ENCODE measurements at regions not wholly inside any gene's neighbourhood (a gene's known extent, or its start where the extent isn't known, plus 50 kb on each side); places are given as distances from the start of the nearest gene placed in this dataset.
"Not testable (repeated sequence)": the region's sequence is repeated elsewhere in the genome, so short reads cannot be mapped to it uniquely, and the experiment has no call there.

DNA sequence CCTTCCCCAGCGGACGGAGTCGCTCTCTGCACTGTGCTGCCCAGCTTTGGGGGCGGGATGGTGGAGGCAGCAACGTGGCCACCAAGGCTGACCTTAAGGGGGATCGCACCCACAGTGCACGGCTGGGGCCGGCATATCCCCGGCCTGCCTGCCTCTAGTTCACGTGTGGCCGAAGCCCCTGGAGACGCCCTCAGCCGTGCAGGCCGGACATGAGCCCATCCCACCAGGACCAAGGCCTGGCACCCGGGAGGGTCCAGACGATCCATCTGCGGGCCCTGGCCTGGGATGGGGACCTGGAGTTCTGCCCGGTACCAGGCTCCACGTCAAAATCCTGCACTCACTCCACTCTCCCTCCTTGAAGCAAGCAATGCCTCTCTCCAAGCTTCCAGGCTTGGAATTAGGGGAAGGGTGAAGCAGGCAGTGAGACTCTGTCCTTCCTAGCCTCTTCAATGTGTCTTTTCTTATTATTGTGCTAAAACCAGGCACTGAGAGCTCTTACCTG, 520.8 kb downstream of the REEP3 start:
- TF ChIP-seq, protein P1, sequence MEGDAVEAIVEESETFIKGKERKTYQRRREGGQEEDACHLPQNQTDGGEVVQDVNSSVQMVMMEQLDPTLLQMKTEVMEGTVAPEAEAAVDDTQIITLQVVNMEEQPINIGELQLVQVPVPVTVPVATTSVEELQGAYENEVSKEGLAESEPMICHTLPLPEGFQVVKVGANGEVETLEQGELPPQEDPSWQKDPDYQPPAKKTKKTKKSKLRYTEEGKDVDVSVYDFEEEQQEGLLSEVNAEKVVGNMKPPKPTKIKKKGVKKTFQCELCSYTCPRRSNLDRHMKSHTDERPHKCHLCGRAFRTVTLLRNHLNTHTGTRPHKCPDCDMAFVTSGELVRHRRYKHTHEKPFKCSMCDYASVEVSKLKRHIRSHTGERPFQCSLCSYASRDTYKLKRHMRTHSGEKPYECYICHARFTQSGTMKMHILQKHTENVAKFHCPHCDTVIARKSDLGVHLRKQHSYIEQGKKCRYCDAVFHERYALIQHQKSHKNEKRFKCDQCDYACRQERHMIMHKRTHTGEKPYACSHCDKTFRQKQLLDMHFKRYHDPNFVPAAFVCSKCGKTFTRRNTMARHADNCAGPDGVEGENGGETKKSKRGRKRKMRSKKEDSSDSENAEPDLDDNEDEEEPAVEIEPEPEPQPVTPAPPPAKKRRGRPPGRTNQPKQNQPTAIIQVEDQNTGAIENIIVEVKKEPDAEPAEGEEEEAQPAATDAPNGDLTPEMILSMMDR (IDR thresholded peaks at IDR 0.05; ENCODE audit: borderline replicate concordance, insufficient read depth, low read depth, low read length), result no peak
- H3K4me3 ChIP-seq (ENCODE audit: low read depth, low read length), result no peak overlapping the region

- H3K4me3 ChIP-seq (ENCODE audit: low read depth, low read length), result no peak overlapping the region
- TF ChIP-seq, protein P1 (IDR thresholded peaks at IDR 0.05; ENCODE audit: borderline replicate concordance, insufficient read depth, low read depth, low read length), result no peak
These were observed 522.9 kb downstream of the REEP3 start for GRCh38 chr10:64044098-64044497.

GRCh38 chr10:64044957-64045632, 523.9 kb downstream of the REEP3 start:
- H3K4me3 ChIP-seq (ENCODE audit: low read depth, low read length), result not testable (repeated sequence)

GRCh38 chr10:64054392-64054791, 533.2 kb downstream of the REEP3 start:
- no peak overlapping the region for H3K4me3 ChIP-seq (ENCODE audit: low read depth, low read length)
- TF ChIP-seq, protein P1 (IDR thresholded peaks at IDR 0.05; ENCODE audit: borderline replicate concordance, insufficient read depth, low read depth, low read length), result no peak

GRCh38 chr10:64059884-64060283, 538.7 kb downstream of the REEP3 start:
- H3K4me3 ChIP-seq (ENCODE audit: low read depth, low read length), result no peak overlapping the region
- TF ChIP-seq, protein P1 (IDR thresholded peaks at IDR 0.05; ENCODE audit: borderline replicate concordance, insufficient read depth, low read depth, low read length), result no peak

GRCh38 chr10:64060389-64060788, 539.2 kb downstream of the REEP3 start:
- TF ChIP-seq, protein P1 (IDR thresholded peaks at IDR 0.05; ENCODE audit: borderline replicate concordance, insufficient read depth, low read depth, low read length), result no peak
- no peak overlapping the region for H3K4me3 ChIP-seq (ENCODE audit: low read depth, low read length)

GRCh38 chr10:64062793-64063192, 541.6 kb downstream of the REEP3 start:
- H3K4me3 ChIP-seq (ENCODE audit: low read depth, low read length), result no peak overlapping the region
- TF ChIP-seq, protein P1 (IDR thresholded peaks at IDR 0.05; ENCODE audit: borderline replicate concordance, insufficient read depth, low read depth, low read length), result no peak

Data from GM12875 (cell line).